NOMO-1 treated with DMSO at 0.1 percent for 48 hours (cell line): ENCODE measurements at regions not wholly inside any gene's neighbourhood (a gene's known extent, or its start where the extent isn't known, plus 50 kb on each side); places are given as distances from the start of the nearest gene placed in this dataset.

Source experiments
- DNase-seq: peaks from one replicate; lab custom pipeline; 2025; ENCODE audit not compliant: unreplicated experiment; lab: John Stamatoyannopoulos, UW

DNA sequence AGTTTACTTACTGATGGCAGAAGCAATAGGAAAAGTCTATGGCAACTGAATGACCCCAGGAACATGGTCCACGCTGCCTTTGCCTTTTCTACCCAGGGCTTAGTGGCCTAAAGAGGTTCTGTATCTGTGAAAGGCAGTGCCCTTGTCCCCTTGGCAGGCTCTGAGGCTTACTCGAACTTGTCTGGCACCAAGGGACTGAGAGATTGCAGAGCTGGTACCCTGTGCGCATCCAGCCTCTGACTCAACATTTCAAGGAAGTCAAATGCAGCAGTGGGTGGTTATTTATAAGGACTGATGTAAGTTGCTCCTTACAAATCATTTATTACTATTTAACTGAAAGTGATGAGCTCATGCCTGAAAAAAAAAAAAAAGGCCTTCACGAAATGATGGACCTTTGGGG is 299.9 kb upstream of the MYOCD start:
- DNase-seq = no peak

DNA sequence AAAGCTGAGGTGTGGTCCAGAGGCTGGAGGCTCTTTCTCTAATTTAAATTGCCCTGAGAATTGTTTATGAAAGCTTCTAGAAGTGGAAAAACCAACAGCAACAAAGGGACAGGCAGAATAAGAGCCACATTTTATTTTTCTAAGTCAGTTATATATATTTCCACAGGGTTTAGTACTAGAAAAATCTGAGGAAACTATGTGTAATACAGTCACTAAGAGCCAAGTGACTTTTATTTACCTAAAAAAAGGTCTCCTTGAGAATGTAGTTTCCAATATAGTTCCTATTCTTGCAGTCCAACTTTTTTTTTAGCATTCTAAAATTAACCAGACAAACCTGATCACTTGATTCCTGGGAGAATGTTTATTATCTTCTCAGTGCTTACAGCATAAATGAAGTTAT is 296.6 kb upstream of the MYOCD start:
- DNase-seq = no peak

DNA sequence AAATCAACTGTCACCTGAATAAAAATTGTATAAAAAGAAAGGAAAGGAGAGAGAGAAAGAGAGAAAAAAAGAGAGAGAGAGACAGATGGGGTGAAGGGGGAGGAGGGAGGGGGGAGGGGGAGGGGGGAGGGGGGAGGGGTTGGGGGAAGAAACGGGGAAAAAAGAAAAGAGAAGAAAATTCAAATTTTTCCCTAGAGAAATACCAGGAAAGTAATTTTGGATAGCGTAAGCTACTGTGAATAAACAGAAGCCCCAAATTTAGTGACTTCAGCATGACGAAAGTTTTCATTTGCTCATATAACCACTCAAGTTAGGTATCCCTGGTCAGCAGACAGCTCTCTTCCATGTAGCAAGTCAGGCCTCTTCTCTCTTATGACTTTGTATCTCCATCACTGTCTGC is 289.4 kb upstream of the MYOCD start:
- no peak for DNase-seq

DNA sequence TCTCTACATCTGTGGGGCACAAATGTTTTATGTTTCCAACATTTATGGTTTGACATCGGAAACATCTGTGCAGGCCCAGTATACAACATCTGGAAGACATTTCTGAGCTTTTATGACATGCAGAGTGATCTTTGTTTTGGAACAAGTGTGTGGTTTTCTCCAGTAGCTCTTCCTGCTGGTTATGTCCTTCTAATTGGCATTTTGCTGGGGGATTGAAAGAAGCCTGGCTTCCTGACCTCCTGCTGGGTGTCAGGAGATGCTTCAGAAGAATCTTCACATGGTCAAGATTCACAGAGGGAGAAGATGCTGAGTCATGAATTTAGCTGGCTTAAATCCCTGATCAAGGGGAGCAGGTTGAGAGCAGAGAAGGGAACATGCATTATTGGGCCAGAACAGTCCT is 279.5 kb upstream of the MYOCD start:
- DNase-seq = no peak

DNA sequence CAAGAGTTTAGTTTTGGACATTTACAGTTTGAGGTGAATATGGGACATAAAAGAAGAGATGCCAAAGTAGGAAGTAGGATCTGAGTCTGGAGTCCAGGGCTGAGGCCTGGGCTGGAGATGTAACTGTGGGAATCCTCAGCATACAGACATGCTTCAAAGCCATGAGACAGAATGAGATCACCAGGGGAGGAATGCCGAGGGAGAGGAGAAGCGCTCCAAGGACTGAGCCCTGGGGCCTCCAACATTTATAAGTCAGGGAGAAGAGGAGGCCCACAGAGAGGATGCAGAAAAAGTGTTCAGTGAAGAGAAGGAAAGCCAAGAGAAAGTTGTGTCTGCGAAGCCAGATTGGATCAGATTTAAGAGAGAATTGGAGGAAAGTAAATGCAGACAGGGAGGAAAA is 277.5 kb upstream of the MYOCD start:
- no peak for DNase-seq

DNA sequence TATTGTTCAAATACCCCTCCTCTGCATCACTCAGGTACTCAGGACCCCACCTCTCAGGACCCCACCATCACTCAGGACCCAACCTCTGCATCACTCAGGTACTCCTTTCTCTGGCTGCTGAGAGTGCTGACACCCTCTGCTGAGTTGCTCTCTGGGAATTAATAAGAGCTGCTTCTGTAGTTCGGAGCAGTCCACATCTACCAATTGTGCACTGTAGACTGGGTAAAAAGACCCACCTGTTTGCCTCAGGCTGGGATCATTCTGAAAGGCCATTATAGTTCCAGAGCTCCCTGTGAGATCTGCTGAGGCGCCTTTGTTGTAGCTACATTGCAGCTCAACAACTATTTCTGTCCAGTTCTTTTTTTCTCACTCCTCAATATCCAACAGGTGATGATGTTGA is 276.3 kb upstream of the MYOCD start:
- DNase-seq = no peak

DNA sequence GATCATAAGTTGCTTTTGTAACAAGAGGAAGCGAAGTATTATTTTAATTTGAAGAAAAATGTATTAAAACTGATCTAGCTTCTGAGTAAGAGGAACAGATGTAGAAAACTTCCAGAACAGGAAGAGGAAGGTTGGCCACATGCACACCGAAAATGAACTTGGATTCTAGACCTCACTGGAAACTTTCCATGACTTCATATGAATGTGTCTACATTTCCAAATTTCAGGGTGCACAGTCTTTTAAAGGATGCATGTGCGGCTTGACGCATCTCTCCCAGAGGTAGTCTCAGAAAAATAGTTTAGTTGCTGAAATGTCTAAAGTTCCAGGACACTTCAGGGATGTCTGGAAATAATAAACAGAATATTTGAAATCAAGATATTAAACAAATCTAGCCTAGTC is 275.1 kb upstream of the MYOCD start:
- DNase-seq = no peak

DNA sequence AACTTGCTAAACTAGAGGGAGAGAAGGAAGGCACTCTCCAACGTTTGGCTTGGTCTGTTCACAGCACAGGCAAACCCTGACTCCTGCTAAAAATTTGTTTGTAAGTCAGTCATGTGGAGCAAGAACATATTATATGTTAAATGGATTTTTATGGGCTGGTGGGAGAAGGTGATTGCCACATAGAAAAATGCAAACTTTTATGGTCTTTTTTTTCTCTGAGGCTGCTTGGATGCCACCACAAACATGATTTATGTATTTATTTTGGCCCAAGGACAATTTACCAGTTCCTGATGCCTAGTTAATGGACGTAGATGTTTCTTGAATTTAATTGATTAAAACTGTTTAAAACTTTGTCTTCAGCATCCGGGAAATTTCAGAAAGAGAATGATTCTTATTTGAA is 274.2 kb upstream of the MYOCD start:
- DNase-seq = no peak

DNA sequence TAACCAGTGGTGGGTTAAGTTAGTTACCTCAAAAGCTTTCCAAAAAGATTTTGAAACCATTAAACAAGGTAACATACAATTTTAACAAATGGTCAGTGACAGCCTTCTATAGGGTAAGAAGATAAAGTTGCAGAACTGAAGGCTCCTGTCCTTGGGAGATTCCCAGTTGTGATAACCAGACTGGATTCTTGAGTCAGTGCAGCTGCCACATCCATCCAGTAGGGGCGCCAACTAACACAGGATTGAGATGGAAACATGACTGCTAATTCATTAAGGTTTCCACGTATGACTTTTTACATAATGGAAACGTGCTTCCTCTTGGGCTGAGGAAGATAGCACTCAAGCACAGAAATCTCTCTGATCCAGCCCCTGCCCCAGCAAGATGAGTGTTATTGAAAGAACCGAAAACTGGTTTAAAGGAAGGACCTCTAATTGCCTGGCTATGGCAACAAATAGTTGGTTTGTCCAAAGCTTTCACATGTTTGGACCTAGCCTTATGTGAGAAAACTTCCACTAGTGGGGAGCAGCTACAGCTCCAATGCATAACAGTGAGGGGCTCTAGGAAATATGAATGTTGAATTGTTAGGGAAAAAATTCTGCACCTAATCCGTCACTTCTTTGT is 269.8 kb upstream of the MYOCD start:
- no peak for DNase-seq

DNA sequence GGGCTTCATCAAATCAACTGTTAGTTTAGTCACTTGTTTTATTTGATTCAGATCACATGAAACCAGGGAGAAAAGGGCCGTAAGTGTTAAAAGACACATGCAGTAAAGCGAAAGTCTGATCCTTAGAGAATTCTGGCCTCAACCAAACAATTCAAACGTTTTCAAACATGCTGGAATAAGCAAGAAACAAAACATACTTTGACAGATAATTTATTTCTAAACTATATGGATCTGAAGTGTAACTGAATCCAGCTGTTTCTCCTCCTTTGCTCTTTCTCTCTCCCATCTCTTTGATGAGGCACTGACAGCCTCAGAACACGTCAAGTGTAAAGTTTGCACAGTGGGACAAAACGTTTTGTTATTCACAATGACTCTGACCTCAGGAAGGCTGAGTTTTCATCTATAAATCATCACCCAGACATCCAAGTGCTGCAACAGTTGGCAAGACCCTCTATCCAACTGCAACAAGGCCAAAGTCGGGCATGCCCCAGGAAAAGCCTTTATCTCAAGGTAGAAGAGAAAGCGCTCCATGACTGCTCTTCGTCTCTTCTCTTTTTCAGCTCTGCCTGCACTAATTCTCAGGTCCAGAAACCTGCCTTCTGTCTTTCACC is 267.1 kb upstream of the MYOCD start:
- no peak for DNase-seq

DNA sequence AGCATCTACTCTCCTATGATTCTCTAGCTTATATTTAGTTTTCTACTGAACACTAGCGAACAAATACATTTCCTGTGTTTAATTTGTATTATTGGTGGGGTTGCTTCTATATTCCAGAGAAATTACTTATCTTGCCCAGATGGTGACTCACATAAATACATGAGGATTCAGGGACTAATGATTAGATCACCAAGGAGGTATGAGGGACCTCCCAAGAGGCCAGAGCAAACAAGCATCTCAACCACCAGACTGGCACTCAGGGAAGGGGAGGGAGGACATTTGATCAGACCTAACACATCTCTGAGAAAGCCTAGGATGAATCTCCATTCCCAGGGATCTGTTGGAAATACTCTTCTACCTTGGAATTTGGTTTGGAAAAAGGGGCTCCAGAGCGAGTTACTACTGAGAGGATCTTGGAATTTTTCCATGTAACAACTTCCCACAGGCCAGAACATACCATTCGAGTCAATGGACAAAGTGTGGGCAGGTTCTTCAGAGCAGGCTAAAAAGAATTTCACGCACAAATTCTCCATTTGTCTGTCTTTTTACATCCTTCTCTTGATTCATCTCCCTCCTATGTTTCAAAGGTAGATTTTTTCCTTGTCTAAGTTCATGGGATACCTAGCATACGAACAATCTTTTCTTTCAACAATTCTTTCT is 262.6 kb upstream of the MYOCD start:
- DNase-seq = no peak

DNA sequence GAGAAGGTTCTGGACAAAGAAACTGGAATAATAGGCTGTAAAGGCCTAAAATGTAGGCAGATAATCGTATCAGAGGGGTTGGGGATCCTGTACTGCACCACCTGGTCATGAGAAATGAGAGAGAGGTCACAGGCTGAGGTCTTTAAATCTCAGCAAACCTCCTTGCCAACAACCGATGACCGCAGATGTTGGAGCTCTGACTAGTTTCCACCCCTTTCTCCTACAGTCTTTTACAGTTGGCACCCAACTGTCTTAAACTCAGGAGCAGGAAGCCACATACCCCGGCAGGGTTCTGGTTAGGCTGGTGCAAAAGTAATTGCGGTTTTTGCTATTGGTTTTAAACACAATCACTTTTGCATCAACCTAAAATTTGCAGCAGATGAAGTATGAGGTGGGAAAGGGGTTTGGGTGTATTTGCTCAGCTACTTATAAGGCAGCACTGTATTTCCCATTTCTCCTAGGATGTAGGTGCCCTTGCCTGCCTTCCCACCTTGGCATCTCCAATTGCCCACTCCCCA is 261.8 kb upstream of the MYOCD start:
- no peak for DNase-seq

DNA sequence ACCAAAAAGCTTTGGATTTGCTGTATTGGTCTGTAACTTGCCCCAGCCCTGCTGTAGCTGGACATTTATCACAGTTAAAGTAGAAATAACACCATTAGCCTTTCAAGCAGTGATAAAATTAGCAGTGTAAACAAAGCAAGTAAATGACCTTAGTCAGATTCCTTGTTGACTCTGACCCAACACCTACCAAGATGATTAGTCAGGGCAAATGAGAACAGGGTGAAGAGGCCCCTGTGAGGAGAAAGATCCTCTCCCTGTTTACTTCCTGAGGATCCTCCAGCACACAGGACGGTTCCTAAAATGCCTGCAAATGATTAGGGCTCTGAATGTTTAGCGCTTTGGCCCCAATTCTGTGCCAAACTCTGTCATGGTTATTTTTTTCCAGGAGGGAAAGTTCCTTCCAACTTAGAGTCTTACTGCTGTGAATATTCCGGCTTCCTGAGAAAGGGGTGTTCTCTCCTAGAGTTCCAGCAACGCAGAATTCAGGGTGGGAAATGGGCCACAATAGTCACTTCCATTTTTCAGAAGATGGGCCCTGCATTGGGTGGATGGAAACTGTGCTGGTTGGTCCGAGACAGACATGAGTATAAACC is 259.0 kb upstream of the MYOCD start:
- DNase-seq = no peak

DNA sequence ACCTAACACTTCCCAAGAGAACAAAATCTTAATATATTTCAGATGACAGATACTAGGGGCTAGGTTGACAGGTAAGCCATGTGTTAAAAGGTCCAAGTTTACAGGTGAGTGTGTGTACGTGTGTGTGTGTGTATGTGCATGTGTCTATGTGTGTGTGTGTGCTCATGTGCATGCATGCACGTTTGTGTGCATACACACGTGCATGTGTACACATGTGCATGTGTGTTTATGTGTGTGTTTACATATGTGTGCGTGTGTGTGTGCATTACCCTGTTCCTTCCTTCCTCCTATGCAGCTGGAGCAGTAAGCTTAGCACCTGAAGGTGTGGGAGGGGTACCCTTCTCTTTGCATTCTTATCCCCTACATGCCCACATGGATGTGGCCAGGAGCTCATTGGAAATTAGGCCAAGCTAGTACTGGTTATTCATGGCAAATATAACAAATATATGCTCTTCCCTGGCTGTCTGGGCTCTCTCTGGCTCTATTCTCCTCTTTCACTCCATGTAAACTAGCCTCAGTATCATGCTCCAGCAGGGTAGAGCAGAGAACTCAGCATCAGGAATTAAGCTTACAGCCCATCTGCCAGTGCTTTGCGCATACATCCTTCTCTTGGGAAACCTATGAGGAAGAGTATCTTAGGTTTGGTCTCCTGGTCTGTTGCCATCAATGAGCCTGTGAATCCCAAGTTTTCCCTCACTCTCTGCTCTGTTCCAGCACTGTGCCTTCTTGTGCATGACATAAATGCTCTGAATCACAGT is 258.0 kb upstream of the MYOCD start:
- no peak for DNase-seq

DNA sequence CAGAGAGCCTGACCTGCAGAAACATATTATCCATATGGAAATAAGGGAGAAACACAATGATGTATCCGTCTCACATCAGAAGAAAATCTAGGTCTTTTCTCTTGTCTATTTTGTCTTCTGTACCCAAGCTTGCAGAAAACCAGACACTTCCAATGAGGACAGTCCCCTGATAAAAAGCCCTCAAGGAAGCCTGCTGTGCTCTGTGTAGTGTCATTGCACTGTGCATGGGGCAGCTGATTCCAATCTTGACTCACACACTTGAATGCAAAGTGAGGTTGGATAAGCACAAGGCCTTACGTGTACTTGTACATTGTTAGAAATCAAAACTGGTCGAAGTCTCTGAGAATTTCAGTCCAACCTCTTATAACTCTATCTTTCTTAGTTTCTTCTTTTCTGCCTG is 256.6 kb upstream of the MYOCD start:
- no peak for DNase-seq

DNA sequence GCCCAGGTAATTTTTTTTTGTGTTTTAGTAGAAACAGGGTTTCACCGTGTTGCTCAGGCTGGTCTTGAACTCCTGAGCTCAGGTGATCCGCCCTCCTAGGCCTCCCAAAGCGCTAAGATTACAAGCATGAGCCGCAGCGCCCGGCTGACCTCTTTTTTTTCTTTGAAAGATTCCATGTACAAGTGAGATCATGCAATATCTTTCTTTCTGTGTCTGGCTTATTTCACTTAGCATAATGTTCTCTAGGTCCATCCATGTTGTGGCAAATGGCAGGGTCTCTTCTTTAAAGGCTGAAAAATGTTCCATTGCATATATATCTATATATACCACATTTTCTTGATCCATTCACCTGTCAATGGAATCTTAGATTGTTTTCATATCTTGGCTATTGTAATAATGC is 255.0 kb upstream of the MYOCD start:
- DNase-seq = no peak

DNA sequence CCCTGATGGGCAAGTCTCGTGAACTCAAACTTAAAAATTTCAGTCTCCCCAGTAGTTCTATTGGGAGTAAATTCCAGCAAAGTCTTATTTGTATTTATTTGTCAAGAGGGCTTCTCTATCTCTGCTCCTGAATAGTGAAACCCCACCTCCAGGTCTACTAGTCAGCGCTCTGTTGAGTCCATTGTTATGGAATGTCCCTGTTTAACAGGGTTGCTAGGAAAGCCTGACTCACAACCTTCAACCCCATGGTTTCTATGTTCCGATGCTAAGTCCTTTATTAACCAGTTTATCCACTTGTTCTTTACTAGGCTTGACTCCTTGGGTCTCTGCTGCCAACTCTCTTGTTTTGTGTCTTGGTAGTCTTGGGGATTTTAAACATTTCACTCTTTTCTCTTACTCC is 250.7 kb upstream of the MYOCD start:
- no peak for DNase-seq

DNA sequence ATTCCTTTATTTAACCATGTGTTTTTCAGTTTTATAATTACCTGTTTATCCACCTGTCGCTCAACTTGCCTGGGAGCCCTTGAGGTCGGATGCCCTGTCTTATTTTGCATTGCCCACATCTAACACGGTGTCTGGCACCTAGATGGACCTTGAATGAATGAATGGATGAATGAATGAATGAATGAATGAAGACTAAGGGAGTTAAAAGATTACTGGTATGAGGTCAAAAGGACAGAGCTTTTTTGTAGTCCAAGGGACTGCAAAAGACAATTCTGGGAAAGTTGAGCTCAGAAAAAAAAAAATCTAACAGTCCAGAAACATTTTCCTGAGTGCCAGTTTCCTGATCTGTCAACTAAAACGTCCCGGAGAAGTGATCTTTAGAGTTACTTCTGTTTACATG is 244.6 kb upstream of the MYOCD start:
- no peak for DNase-seq

DNA sequence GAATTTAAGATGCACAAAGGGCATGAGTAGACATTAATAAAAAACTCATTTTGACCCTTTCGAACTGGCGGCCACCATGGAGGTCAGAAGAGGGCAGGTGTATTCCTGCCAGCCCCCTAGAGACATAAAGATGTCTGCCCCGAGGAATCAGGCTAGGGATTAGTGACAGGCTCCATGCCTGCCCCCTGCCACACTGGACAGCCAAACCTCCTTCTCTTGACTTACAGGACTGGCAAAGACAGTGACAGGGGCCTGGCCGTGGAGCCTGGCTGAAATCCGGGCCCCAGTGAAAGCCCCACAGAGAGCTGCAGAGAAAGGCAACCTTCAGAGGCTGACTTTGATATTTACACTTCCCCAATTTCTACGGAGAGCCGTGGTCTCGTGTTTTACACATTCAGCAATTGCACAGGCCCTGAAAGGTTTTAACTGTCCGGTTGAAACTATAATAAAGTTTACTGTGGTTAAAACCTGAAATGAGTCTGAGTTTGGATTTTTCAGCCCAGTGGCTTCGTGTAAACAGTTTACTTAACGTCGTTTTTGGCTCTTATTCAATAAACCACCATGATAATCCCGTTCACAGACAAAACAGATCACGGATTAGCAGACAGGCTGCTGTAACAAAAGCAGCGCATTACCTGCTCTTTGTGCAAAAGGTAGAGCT is 243.9 kb upstream of the MYOCD start:
- DNase-seq = no peak

DNA sequence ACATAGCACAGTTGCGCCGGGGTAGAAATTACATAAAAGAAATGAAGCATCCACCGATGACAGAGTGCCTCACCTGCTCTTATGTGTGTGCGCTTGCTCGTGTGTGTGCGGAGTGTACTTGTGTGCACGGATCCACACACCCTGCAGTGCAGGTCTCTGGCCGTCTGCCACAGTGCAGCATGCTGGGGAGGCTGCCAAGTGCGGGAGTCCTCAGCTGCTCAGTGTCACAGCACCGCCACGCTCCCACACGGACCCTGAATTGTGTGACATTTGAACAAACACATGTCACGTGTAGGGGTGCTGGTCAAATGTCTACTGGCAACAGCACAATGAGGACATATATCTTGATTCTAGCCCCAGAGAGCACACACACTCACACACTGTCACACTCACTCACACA is 243.0 kb upstream of the MYOCD start:
- DNase-seq = no peak

DNA sequence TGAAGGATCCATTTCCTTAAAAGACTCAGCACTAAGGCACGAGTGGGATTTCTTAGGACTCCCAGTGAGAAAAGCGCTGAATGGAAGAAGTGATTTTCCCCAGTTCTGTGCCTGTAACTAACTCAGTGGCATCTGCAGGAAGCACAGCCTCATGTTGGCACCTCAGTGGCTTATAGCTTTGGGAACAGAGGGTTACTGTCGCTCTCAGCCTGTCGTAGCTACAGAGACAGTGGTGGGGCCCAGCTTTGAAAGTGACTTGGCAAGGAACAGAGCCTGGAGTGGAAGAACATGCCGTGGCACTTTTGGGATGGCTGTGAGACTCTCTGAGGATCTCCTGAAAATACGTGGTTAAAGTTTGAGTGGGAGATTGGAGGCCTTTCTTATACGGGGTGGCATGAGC is 242.4 kb upstream of the MYOCD start:
- DNase-seq = no peak
